Thoracic aorta (tissue), 2 donors: ENCODE measurements at regions not wholly inside any gene's neighbourhood (a gene's known extent, or its start where the extent isn't known, plus 50 kb on each side); places are given as distances from the start of the nearest gene placed in this dataset.

Experiments
- ATAC-seq: fragments of 150-250 bp; one replicate; pipeline ENCODE4 v1.8.0; 2017; ENCODE audit warnings: low read depth; ENCODE audit not compliant: insufficient number of reproducible peaks, low FRiP score
- DNase-seq: peaks from one replicate; pipeline ENCODE4 v3.0.0-alpha.2; 2020; ENCODE audit warnings: low spot score
- H3K27ac ChIP-seq, 2 donors: fragments of 200-600 bp; sonication (generic); 1 replicate in 1 of 2; 2 replicates in 1 of 2; pipeline ENCODE4 v1.5.1; 2016; ENCODE audit warnings: mild to moderate bottlenecking in 2 of 2, moderate library complexity in 2 of 2
- H3K27me3 ChIP-seq: fragments of 200-600 bp; sonication (generic); replicated peaks from 2 replicates; pipeline ENCODE4 v1.6.0; 2016; ENCODE audit warnings: mild to moderate bottlenecking; ENCODE audit not compliant: insufficient read depth
- H3K36me3 ChIP-seq: fragments of 200-600 bp; sonication (generic); one replicate; pipeline ENCODE4 v1.5.1; 2016
- H3K4me1 ChIP-seq, 2 donors: fragments of 200-600 bp; sonication (generic); 1 replicate in 1 of 2; 2 replicates in 1 of 2; pipeline versions ENCODE4 v1.5.1 to v1.6.0; 2016; ENCODE audit warnings: low read depth in 2 of 2, mild to moderate bottlenecking in 1 of 2; ENCODE audit not compliant: control insufficient read depth in 1 of 2
- H3K4me3 ChIP-seq: fragments of 200-600 bp; sonication (generic); 2 replicates; pipeline ENCODE4 v1.5.1; 2016; ENCODE audit warnings: mild to moderate bottlenecking
- H3K9me3 ChIP-seq: fragments of 200-600 bp; sonication (generic); 2 replicates; pipeline ENCODE4 v1.5.1; 2016
- TF ChIP-seq, protein P1 (sequence below): fragments of 200-600 bp; sonication (generic); IDR thresholded peaks from one replicate; pipeline ENCODE4 v1.5.1; 2019; ENCODE audit warnings: antibody characterized with exemption

DNA sequence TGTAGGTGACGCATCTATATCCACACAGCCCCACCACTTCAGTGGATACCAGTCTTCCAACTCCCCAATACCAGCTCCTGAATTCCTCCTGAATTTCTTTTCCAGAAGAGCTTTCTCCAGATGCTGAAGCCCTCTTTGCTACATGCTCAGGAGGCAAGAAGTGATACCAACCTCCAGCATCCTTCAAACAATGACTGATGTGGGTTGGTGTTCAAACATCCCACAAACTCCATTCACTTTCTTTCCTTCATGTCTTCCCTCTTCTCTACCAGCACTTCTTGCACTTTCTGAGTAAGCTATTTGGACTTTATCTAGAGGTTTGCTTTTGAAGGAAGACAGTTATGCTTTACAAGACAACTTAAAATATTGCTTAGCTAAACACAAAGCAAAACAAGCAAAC lies 179.9 kb upstream of the RORB start:
- Histone ChIP-seq H3K27me3 (no peaks in the 10 kb centered on the region), H3K9me3 (no peaks in the 10 kb centered on the region), H3K4me3 (no peak overlapping the region), H3K4me1 (no peaks in the 10 kb centered on the region), H3K27ac (no peak overlapping the region), H3K36me3 (no peaks in the 10 kb centered on the region)
- no peak for ATAC-seq
- TF ChIP-seq, protein P1, sequence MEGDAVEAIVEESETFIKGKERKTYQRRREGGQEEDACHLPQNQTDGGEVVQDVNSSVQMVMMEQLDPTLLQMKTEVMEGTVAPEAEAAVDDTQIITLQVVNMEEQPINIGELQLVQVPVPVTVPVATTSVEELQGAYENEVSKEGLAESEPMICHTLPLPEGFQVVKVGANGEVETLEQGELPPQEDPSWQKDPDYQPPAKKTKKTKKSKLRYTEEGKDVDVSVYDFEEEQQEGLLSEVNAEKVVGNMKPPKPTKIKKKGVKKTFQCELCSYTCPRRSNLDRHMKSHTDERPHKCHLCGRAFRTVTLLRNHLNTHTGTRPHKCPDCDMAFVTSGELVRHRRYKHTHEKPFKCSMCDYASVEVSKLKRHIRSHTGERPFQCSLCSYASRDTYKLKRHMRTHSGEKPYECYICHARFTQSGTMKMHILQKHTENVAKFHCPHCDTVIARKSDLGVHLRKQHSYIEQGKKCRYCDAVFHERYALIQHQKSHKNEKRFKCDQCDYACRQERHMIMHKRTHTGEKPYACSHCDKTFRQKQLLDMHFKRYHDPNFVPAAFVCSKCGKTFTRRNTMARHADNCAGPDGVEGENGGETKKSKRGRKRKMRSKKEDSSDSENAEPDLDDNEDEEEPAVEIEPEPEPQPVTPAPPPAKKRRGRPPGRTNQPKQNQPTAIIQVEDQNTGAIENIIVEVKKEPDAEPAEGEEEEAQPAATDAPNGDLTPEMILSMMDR = no peak
- no peak for DNase-seq

GRCh38 chr9:74321396-74321795 lies 175.7 kb upstream of the RORB start:
- TF ChIP-seq, protein P1 = no peak
- Histone ChIP-seq H3K4me1 (no peaks in the 10 kb centered on the region), H3K27me3 (no peaks in the 10 kb centered on the region), H3K36me3 (no peaks in the 10 kb centered on the region), H3K4me3 (no peak overlapping the region), H3K27ac (no peak overlapping the region), H3K9me3 (no peaks in the 10 kb centered on the region)
- DNase-seq = no peak
- no peak for ATAC-seq

GRCh38 chr9:74322661-74323314 lies 174.3 kb upstream of the RORB start:
- Histone ChIP-seq H3K27ac (no peak overlapping the region), H3K9me3 (no peaks in the 10 kb centered on the region), H3K4me3 (no peak overlapping the region), H3K36me3 (no peaks in the 10 kb centered on the region), H3K4me1 (no peaks in the 10 kb centered on the region), H3K27me3 (no peaks in the 10 kb centered on the region)
- DNase-seq (no peak), ATAC-seq (no peak)
- TF ChIP-seq, protein P1 = no peak

DNA sequence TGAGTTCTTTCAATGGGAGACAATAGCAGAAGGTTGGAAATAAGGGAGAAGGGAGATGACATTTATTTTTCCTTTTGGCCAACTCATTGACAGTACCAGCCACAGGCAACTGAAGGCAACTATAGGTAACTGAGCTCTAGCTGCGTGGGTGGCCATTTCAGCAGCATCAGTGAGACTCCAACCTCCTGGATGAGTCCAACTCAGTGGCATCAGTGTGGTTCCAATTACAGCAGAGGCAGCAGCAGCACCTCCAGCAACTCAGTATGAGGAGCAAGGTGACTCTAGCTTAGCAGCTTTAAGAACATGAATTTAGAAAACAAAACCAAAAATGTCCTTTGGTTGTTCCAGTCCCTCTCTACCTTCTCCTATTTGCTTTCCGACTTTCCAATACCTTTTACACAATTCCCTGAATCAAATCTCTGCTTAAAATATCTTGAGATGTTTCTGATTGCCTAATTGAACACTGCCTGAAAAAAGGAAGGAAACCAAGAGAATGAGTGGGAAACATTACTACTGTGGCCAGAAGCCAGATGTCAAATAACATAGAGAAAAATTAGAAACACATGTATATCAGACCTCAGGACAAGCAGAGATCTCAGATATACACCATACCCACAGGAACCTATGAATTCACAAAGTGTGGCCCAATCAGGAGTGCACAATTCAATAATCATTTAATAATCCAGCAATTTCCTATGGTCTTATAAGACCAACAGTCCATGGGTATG lies 166.5 kb upstream of the RORB start:
- TF ChIP-seq, protein P1 = no peak
- ATAC-seq (no peak), DNase-seq (no peak)

DNA sequence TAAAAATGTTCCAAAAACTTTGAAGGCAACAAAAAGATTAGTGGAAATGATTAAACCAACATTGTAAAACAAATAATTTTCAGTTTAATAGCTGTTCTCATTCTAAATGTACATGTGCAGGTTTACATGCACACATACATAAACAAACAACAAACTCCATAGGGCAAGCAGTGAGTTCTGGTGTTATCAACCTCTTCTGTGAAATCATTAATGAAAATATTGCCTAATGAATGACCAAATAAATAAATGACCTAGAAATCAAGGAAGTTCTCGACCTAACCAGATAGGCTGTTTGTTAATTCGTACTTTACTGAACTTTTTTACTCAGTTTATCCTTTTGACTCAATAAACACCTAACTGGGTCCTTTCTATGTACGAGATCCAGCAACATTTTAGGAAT lies 165.5 kb upstream of the RORB start:
- TF ChIP-seq, protein P1 = no peak
- DNase-seq = no peak
- no peaks in the 10 kb centered on the region for H3K27me3 ChIP-seq
- no peak overlapping the region for H3K27ac ChIP-seq
- no peak for ATAC-seq
- no peaks in the 10 kb centered on the region for H3K36me3 ChIP-seq
- no peaks in the 10 kb centered on the region for H3K9me3 ChIP-seq
- no peaks in the 10 kb centered on the region for H3K4me1 ChIP-seq
- no peak overlapping the region for H3K4me3 ChIP-seq

More for the DNA sequence above, 166.5 kb upstream of the RORB start:
- Histone ChIP-seq H3K4me1 (no peaks in the 10 kb centered on the region), H3K9me3 (no peaks in the 10 kb centered on the region), H3K27ac (no peak overlapping the region), H3K36me3 (no peaks in the 10 kb centered on the region), H3K27me3 (no peaks in the 10 kb centered on the region), H3K4me3 (no peak overlapping the region)
